SK-N-SH (cell line): ENCODE measurements at regions not wholly inside any gene's neighbourhood (a gene's known extent, or its start where the extent isn't known, plus 50 kb on each side); places are given as distances from the start of the nearest gene placed in this dataset.
"Not testable (repeated sequence)": the region's sequence is repeated elsewhere in the genome, so short reads cannot be mapped to it uniquely, and the experiment has no call there.

ENCODE experiments used
- CTCF ChIA-PET: fragments of 300-600, 350-600 bp; formaldehyde crosslinking; extraction: SDS; loops from one replicate; lab custom pipeline; 2021; lab: Yijun Ruan, JAX
- POLR2A ChIA-PET: fragments of 350-600 bp; sonication (Branson Sonifier 250); formaldehyde crosslinking; extraction: SDS; loops from one replicate; lab custom pipeline; 2020; ENCODE audit warnings: antibody characterized with exemption, inconsistent platforms; lab: Yijun Ruan, JAX
- DNase-seq: peaks from one replicate; pipeline ENCODE4 v3.0.0; 2012
- H2AFZ ChIP-seq: fragments of 200-600 bp; sonication (generic); 2 replicates; pipeline ENCODE4 v1.8.1; 2016; ENCODE audit warnings: antibody characterized with exemption, mild to moderate bottlenecking, low read depth
- H3F3A ChIP-seq: fragments of 200-600 bp; sonication (generic); replicated peaks from 2 replicates; pipeline ENCODE3; 2016; ENCODE audit warnings: antibody characterized with exemption, mild to moderate bottlenecking; ENCODE audit not compliant: insufficient read depth
- H3K27ac ChIP-seq, 2 experiments: fragments of 200-500 bp in 1 of 2; fragments of 200-600 bp in 1 of 2; sonication (Bioruptor generic) in 1 of 2; sonication (generic), shearing (Covaris generic) in 1 of 2; 2 replicates each; pipeline versions ENCODE4 v1.5.1 to v1.6.1; 2014 to 2016; ENCODE audit warnings: low read depth in 2 of 2, inconsistent platforms in 1 of 2, low read length in 1 of 2, mild to moderate bottlenecking in 1 of 2, mixed read lengths in 1 of 2
- H3K27me3 ChIP-seq: fragments of 200-600 bp; sonication (generic), shearing (Covaris generic); 2 replicates; pipeline ENCODE4 v1.6.1; 2016; ENCODE audit warnings: mixed run types; ENCODE audit not compliant: insufficient read depth
- H3K36me3 ChIP-seq, 2 experiments: fragments of 200-500 bp in 1 of 2; fragments of 200-600 bp in 1 of 2; sonication (Bioruptor generic) in 1 of 2; sonication (generic) in 1 of 2; replicated peaks in 1 of 2; 2 replicates each; pipeline versions ENCODE3 to v1.5.1; 2014 to 2016; ENCODE audit warnings: low read length in 1 of 2, mild to moderate bottlenecking in 1 of 2; ENCODE audit not compliant: insufficient read depth in 2 of 2, control insufficient read depth in 1 of 2
- H3K4me1 ChIP-seq, 2 experiments: fragments of 200-500 bp in 1 of 2; fragments of 200-600 bp in 1 of 2; sonication (Bioruptor generic) in 1 of 2; sonication (generic), shearing (Covaris generic) in 1 of 2; 2 replicates each; pipeline versions ENCODE4 v1.5.1 to v1.6.1; 2014 to 2016; ENCODE audit warnings: low read depth in 1 of 2, low read length in 1 of 2, mixed run types in 1 of 2; ENCODE audit not compliant: insufficient read depth in 2 of 2, control insufficient read depth in 1 of 2
- H3K4me2 ChIP-seq: fragments of 200-600 bp; sonication (generic), shearing (Covaris generic); 2 replicates; pipeline ENCODE4 v1.6.1; 2017; ENCODE audit warnings: mixed run types
- H3K4me3 ChIP-seq, 2 experiments: fragments of 200-500 bp in 1 of 2; fragments of 200-600 bp in 1 of 2; sonication (Bioruptor generic) in 1 of 2; sonication (generic), shearing (Covaris generic) in 1 of 2; 2 replicates each; pipeline versions ENCODE4 v1.5.1 to v1.8.1; 2014 to 2016; ENCODE audit warnings: low read depth in 2 of 2, inconsistent platforms in 1 of 2, low read length in 1 of 2, mild to moderate bottlenecking in 1 of 2, mixed read lengths in 1 of 2, moderate library complexity in 1 of 2
- H3K79me2 ChIP-seq: fragments of 200-600 bp; sonication (generic); 2 replicates; pipeline ENCODE4 v1.8.1; 2017; ENCODE audit warnings: mild to moderate bottlenecking; ENCODE audit not compliant: insufficient read depth
- H3K9ac ChIP-seq: fragments of 200-600 bp; sonication (generic); 2 replicates; pipeline ENCODE4 v1.6.1; 2017; ENCODE audit warnings: mixed run types
- H3K9me2 ChIP-seq: fragments of 200-600 bp; sonication (generic); 2 replicates; pipeline ENCODE4 v1.6.1; 2017; ENCODE audit warnings: mixed run types
- H3K9me3 ChIP-seq: fragments of 200-600 bp; sonication (generic); 2 replicates; pipeline ENCODE4 v1.6.1; 2017; ENCODE audit warnings: mixed run types, mild to moderate bottlenecking, moderate library complexity
- H4K20me1 ChIP-seq: fragments of 200-600 bp; sonication (generic); 2 replicates; pipeline ENCODE4 v1.6.1; 2017; ENCODE audit warnings: mild to moderate bottlenecking, mixed run types; ENCODE audit not compliant: insufficient read depth
- CHD2 ChIP-seq: fragments of 150-350 bp; IDR thresholded peaks from 2 replicates; pipeline ENCODE4 v1.6.1; 2018; ENCODE audit warnings: low read length; ENCODE audit not compliant: partially characterized antibody
- ELF1 ChIP-seq: IDR thresholded peaks from 2 replicates; pipeline ENCODE4 v1.4.0; 2012
- EP300 ChIP-seq, 2 experiments: IDR thresholded peaks; 2 replicates each; pipeline versions ENCODE4 v1.4.0 to v1.6.1; 2012; ENCODE audit warnings: borderline replicate concordance in 1 of 2, low read depth in 1 of 2, low read length in 1 of 2
- EZH2phosphoT487 ChIP-seq: fragments of 200-600 bp; sonication (generic); IDR thresholded peaks from 2 replicates; pipeline ENCODE4 v1.6.1; 2017; ENCODE audit warnings: low read depth, mixed run types, mild to moderate bottlenecking, antibody characterized with exemption, moderate library complexity, borderline replicate concordance
- FOSL2 ChIP-seq: IDR thresholded peaks from 2 replicates; pipeline ENCODE4 v1.4.0; 2012; ENCODE audit warnings: low read depth, mild to moderate bottlenecking, moderate library complexity, borderline replicate concordance
- FOXM1 ChIP-seq: IDR thresholded peaks from 2 replicates; pipeline ENCODE4 v1.4.0; 2012; ENCODE audit warnings: low read depth, mild to moderate bottlenecking
- GABPA ChIP-seq: IDR thresholded peaks from 2 replicates; pipeline ENCODE4 v1.4.0; 2012; ENCODE audit warnings: low read depth, mild to moderate bottlenecking
- NRF1 ChIP-seq: IDR thresholded peaks from 2 replicates; pipeline ENCODE4 v1.6.1; 2012; ENCODE audit warnings: low read depth, mild to moderate bottlenecking, low read length
- POLR2AphosphoS5 ChIP-seq: IDR thresholded peaks from 2 replicates; pipeline ENCODE4 v1.6.1; 2012; ENCODE audit warnings: low read depth, low read length
- RCOR1 ChIP-seq: fragments of 150-350 bp; IDR thresholded peaks from 2 replicates; pipeline ENCODE4 v1.6.1; 2017; ENCODE audit warnings: antibody characterized with exemption, low read length
- REST ChIP-seq: IDR thresholded peaks from 2 replicates; pipeline ENCODE4 v1.6.1; 2012; ENCODE audit warnings: mild to moderate bottlenecking, low read depth, low read length, moderate library complexity
- RFX5 ChIP-seq: IDR thresholded peaks from 2 replicates; pipeline ENCODE4 v1.6.1; 2012; ENCODE audit warnings: mild to moderate bottlenecking, improper control_type of control experiment, low read length
- SMC3 ChIP-seq: IDR thresholded peaks from 2 replicates; pipeline ENCODE4 v1.6.1; 2012; ENCODE audit warnings: low read depth, low read length, improper control_type of control experiment
- TAF1 ChIP-seq: IDR thresholded peaks from 2 replicates; pipeline ENCODE4 v1.6.1; 2012; ENCODE audit warnings: low read depth, mild to moderate bottlenecking, low read length, moderate library complexity, borderline replicate concordance
- TEAD4 ChIP-seq: IDR thresholded peaks from 2 replicates; pipeline ENCODE4 v1.4.0; 2012; ENCODE audit warnings: mild to moderate bottlenecking, borderline replicate concordance; ENCODE audit not compliant: insufficient read depth
- USF1 ChIP-seq: IDR thresholded peaks from 2 replicates; pipeline ENCODE4 v1.4.0; 2012; ENCODE audit warnings: low read depth, borderline replicate concordance
- USF2 ChIP-seq: fragments of 150-350 bp; IDR thresholded peaks from 2 replicates; pipeline ENCODE4 v1.6.1; 2017; ENCODE audit warnings: antibody characterized with exemption, low read length, low read depth, borderline replicate concordance
- YY1 ChIP-seq: IDR thresholded peaks from 2 replicates; pipeline ENCODE4 v1.4.0; 2012; ENCODE audit warnings: low read depth, mild to moderate bottlenecking
- WGBS: methylation state at CpG from one replicate; pipeline ENCODE4 v1.1.6; 2017; ENCODE audit warnings: low lambda C conversion rate; 5-methylcytosine and 5-hydroxymethylcytosine counted together

GRCh38 chr9:107778661-107779060 lies 289.1 kb upstream of the KLF4 start:
- Histone ChIP-seq H3K79me2 (no peaks in the 10 kb centered on the region), H3K4me2 (no peak overlapping the region), H4K20me1 (no peaks in the 10 kb centered on the region), H3K9ac (no peak overlapping the region), H3K4me1 (no peaks in the 10 kb centered on the region), H2AFZ (no peak overlapping the region), H3K4me3 (no peak overlapping the region), H3K27me3 (no peaks in the 10 kb centered on the region; the same call in 1 of the 2 replicates), H3K9me3 (no peaks in the 10 kb centered on the region), H3K36me3 (no peaks in the 10 kb centered on the region), H3K27ac (no peak overlapping the region), H3F3A (no peaks in the 10 kb centered on the region), H3K9me2 (no peaks in the 10 kb centered on the region)
- WGBS, result 40% methylated on average over 1 of the region's 1 CpG
- CTCF ChIA-PET, result interaction anchor here (1.2 kb wide), 1 partner anchor 16 kb away, joined by 4 read pairs; no protein-coding TSS in a partner anchor
- no peak for TF ChIP-seq TEAD4
- no peak for TF ChIP-seq CHD2
- no peak for TF ChIP-seq NRF1
- TF ChIP-seq EP300 (IDR thresholded peaks at IDR 0.05; ENCODE audit: borderline replicate concordance in 1 of 2, low read depth in 1 of 2, low read length in 1 of 2), result no peak
- POLR2A ChIA-PET, result no interaction called here
- DNase-seq, result no peak

GRCh38 chr9:107774099-107774498 lies 284.5 kb upstream of the KLF4 start:
- H3K79me2 ChIP-seq, H2AFZ ChIP-seq, POLR2A ChIA-PET, H3K27ac ChIP-seq, H3K4me1 ChIP-seq, H3K9me2 ChIP-seq, H4K20me1 ChIP-seq, H3K4me2 ChIP-seq, H3K9me3 ChIP-seq, DNase-seq, H3F3A ChIP-seq, CTCF ChIA-PET, H3K36me3 ChIP-seq, H3K27me3 ChIP-seq, H3K4me3 ChIP-seq, H3K9ac ChIP-seq: not testable (repeated sequence)
- WGBS, result 6% methylated on average over 2 of the region's 2 CpGs

GRCh38 chr9:107772988-107773387 lies 283.4 kb upstream of the KLF4 start:
- no peaks in the 10 kb centered on the region for H3K9me3 ChIP-seq
- no peak overlapping the region for H2AFZ ChIP-seq
- ChIA-PET POLR2A (no interaction called here), CTCF (no interaction called here)
- no peak for DNase-seq
- no peak overlapping the region for H3K4me3 ChIP-seq
- no peak overlapping the region for H3K4me2 ChIP-seq
- H3K79me2 ChIP-seq, result no peaks in the 10 kb centered on the region
- no peaks in the 10 kb centered on the region for H3F3A ChIP-seq
- WGBS, result 54% methylated on average over 3 of the region's 3 CpGs
- H3K4me1 ChIP-seq, result no peaks in the 10 kb centered on the region
- no peaks in the 10 kb centered on the region for H4K20me1 ChIP-seq
- no peaks in the 10 kb centered on the region for H3K36me3 ChIP-seq
- no peak overlapping the region for H3K9ac ChIP-seq
- H3K9me2 ChIP-seq, result no peaks in the 10 kb centered on the region
- no peaks in the 10 kb centered on the region for H3K27me3 ChIP-seq
- no peak overlapping the region for H3K27ac ChIP-seq
- TF ChIP-seq EZH2phosphoT487 (no peak), GABPA (no peak), POLR2AphosphoS5 (no peak), USF2 (no peak), ELF1 (no peak), TEAD4 (no peak), SMC3 (no peak), EP300 (IDR thresholded peaks at IDR 0.05; ENCODE audit: borderline replicate concordance in 1 of 2, low read depth in 1 of 2, low read length in 1 of 2) (no peak), REST (no peak), TAF1 (no peak), USF1 (no peak), FOSL2 (no peak), CHD2 (no peak), YY1 (no peak), RCOR1 (no peak), FOXM1 (no peak), RFX5 (no peak)
